Caco-2 (cell line): ENCODE measurements at regions not wholly inside any gene's neighbourhood (a gene's known extent, or its start where the extent isn't known, plus 50 kb on each side); places are given as distances from the start of the nearest gene placed in this dataset.

ENCODE experiments used
- BruUV-seq: library from RNA; stranded (reverse); fragments of 400-500 nt; replicated peaks from 2 replicates; lab custom pipeline; 2021; lab: Mats Ljungman, UMichigan
- CTCF ChIA-PET: fragments of 300-600 bp; sonication (Branson Sonifier 250); formaldehyde crosslinking; loops from one replicate; lab custom pipeline; 2022; ENCODE audit warnings: antibody characterized with exemption; lab: Charles Lee
- POLR2A ChIA-PET: fragments of 300-600 bp; sonication (Branson Sonifier 250); formaldehyde crosslinking; loops from one replicate; lab custom pipeline; 2022; ENCODE audit warnings: antibody characterized with exemption; lab: Charles Lee
- DNase-seq, 2 experiments: peaks; one replicate each; pipeline versions ENCODE4 v3.0.0 to v3.0.0-alpha.2; 2020 to 2022
- H3K27me3 ChIP-seq: replicated peaks from 2 replicates; pipeline ENCODE4 v1.6.0; 2011; ENCODE audit warnings: low read length; ENCODE audit not compliant: control insufficient read depth, insufficient read depth
- H3K36me3 ChIP-seq: 2 replicates; pipeline ENCODE4 v1.5.1; 2011; ENCODE audit warnings: low read length; ENCODE audit not compliant: control insufficient read depth, insufficient read depth
- H3K4me1 ChIP-seq: fragments of 250-450 bp; sonication (Bioruptor Pico); 2 replicates; pipeline ENCODE4 v1.5.1; 2020; ENCODE audit warnings: mild to moderate bottlenecking
- H3K4me3 ChIP-seq: 2 replicates; pipeline ENCODE4 v1.5.1; 2011; ENCODE audit warnings: low read depth, mild to moderate bottlenecking, control low read depth, low read length
- H3K9me3 ChIP-seq: fragments of 250-450 bp; sonication (Bioruptor Pico); 2 replicates; pipeline ENCODE4 v1.5.1; 2020; ENCODE audit warnings: mild to moderate bottlenecking, moderate library complexity
- H3K27ac Mint-ChIP-seq: one replicate; pipeline ENCODE4 v1.8.0; 2022; ENCODE audit warnings: mixed read lengths; ENCODE audit not compliant: unreplicated experiment
- H3K27me3 Mint-ChIP-seq: one replicate; pipeline ENCODE4 v1.8.0; 2022; ENCODE audit warnings: mixed read lengths; ENCODE audit not compliant: insufficient read depth, unreplicated experiment
- H3K36me3 Mint-ChIP-seq: one replicate; pipeline ENCODE4 v1.8.0; 2022; ENCODE audit warnings: mild to moderate bottlenecking, mixed read lengths; ENCODE audit not compliant: insufficient read depth, unreplicated experiment
- H3K4me1 Mint-ChIP-seq: one replicate; pipeline ENCODE4 v1.8.0; 2022; ENCODE audit warnings: low read depth, mixed read lengths; ENCODE audit not compliant: unreplicated experiment
- H3K4me3 Mint-ChIP-seq: one replicate; pipeline ENCODE4 v1.8.0; 2022; ENCODE audit warnings: mild to moderate bottlenecking, moderate library complexity, mixed read lengths; ENCODE audit not compliant: unreplicated experiment
- H3K9me3 Mint-ChIP-seq: one replicate; pipeline ENCODE4 v1.8.0; 2022; ENCODE audit warnings: mixed read lengths; ENCODE audit not compliant: unreplicated experiment
- CTCF ChIP-seq, 2 experiments: fragments of 200-600 bp in 1 of 2; IDR thresholded peaks; 1 replicate in 1 of 2; 2 replicates in 1 of 2; pipeline versions ENCODE4 v1.5.1 to v1.8.0; 2011 to 2022; ENCODE audit warnings: antibody characterized with exemption in 1 of 2, control low read depth in 1 of 2, inconsistent platforms in 1 of 2, low read depth in 1 of 2, low read length in 1 of 2, mild to moderate bottlenecking in 1 of 2, moderate library complexity in 1 of 2; ENCODE audit not compliant: insufficient read depth in 1 of 2, severe bottlenecking in 1 of 2, unreplicated experiment in 1 of 2
- intact Hi-C: fragments of 100-400 bp; cut with micrococcal nuclease; formaldehyde crosslinking; loops from one replicate; pipeline ENCODE4 v1.10.0; 2022; ENCODE audit not compliant: unreplicated experiment

GRCh38 chr16:5478036-5478435, 380.4 kb upstream of the EEF2KMT start:
- ChIA-PET CTCF (no interaction called here), POLR2A (no interaction called here)
- intact Hi-C loops = no loop called here
- Mint-ChIP-seq H3K9me3 (no peaks in the 10 kb centered on the region), H3K27me3 (peaks cover 21% of the 10 kb centered on the region), H3K27ac (no peak overlapping the region), H3K36me3 (no peaks in the 10 kb centered on the region), H3K4me1 (no peaks in the 10 kb centered on the region), H3K4me3 (no peak overlapping the region)
- no peaks in the 10 kb centered on the region; the same call in none of the 2 replicates for H3K27me3 ChIP-seq
- no peaks in the 10 kb centered on the region for H3K36me3 ChIP-seq
- no TSS peak for BruUV-seq
- DNase-seq = no peak
- H3K4me1 ChIP-seq = no peaks in the 10 kb centered on the region
- no peak overlapping the region for H3K4me3 ChIP-seq
- H3K9me3 ChIP-seq = no peaks in the 10 kb centered on the region
- no peak for TF ChIP-seq CTCF (IDR thresholded peaks at IDR 0.05; ENCODE audit: insufficient read depth in 1 of 2, low read depth in 1 of 2, low read length in 1 of 2, severe bottlenecking in 1 of 2, unreplicated experiment in 1 of 2)

- no peaks in the 10 kb centered on the region; the same call in none of the 2 replicates for H3K27me3 ChIP-seq
- no peak for DNase-seq
- no TSS peak for BruUV-seq
- H3K4me1 Mint-ChIP-seq = no peaks in the 10 kb centered on the region
- no peak overlapping the region for H3K4me3 ChIP-seq
- no peak overlapping the region for H3K27ac Mint-ChIP-seq
- no peak for TF ChIP-seq CTCF (IDR thresholded peaks at IDR 0.05; ENCODE audit: insufficient read depth in 1 of 2, low read depth in 1 of 2, low read length in 1 of 2, severe bottlenecking in 1 of 2, unreplicated experiment in 1 of 2)
- no peak overlapping the region for H3K4me3 Mint-ChIP-seq
- no peaks in the 10 kb centered on the region for H3K4me1 ChIP-seq
- no peaks in the 10 kb centered on the region for H3K36me3 ChIP-seq
- H3K36me3 Mint-ChIP-seq = no peaks in the 10 kb centered on the region
- ChIA-PET POLR2A (interaction anchor here (0.6 kb wide), 1 partner anchor 1463 kb away, joined by 3 read pairs; no protein-coding TSS in a partner anchor), CTCF (no interaction called here)
- no peaks in the 10 kb centered on the region for H3K9me3 Mint-ChIP-seq
- peaks cover 26% of the 10 kb centered on the region for H3K27me3 Mint-ChIP-seq
- H3K9me3 ChIP-seq = no peaks in the 10 kb centered on the region
- intact Hi-C loops = no loop called here
Observed at GRCh38 chr16:5477251-5477650, 379.7 kb upstream of the EEF2KMT start.

GRCh38 chr16:5472552-5472951, 375.0 kb upstream of the EEF2KMT start:
- no TSS peak for BruUV-seq
- H3K27me3 ChIP-seq = no peaks in the 10 kb centered on the region
- intact Hi-C loops = no loop called here
- no peaks in the 10 kb centered on the region for H3K4me1 ChIP-seq
- no peak for DNase-seq
- TF ChIP-seq CTCF (IDR thresholded peaks at IDR 0.05; ENCODE audit: insufficient read depth in 1 of 2, low read depth in 1 of 2, low read length in 1 of 2, severe bottlenecking in 1 of 2, unreplicated experiment in 1 of 2) = no peak
- ChIA-PET CTCF (no interaction called here), POLR2A (no interaction called here)
- no peak overlapping the region for H3K4me3 ChIP-seq
- no peaks in the 10 kb centered on the region for H3K9me3 ChIP-seq
- H3K36me3 Mint-ChIP-seq = no peaks in the 10 kb centered on the region
- H3K27ac Mint-ChIP-seq = no peak overlapping the region
- H3K27me3 Mint-ChIP-seq = peaks cover 13% of the 10 kb centered on the region
- H3K4me3 Mint-ChIP-seq = no peak overlapping the region
- no peaks in the 10 kb centered on the region for H3K9me3 Mint-ChIP-seq
- H3K4me1 Mint-ChIP-seq = no peaks in the 10 kb centered on the region
- H3K36me3 ChIP-seq = no peaks in the 10 kb centered on the region
